VCaP (cell line): ENCODE measurements at regions not wholly inside any gene's neighbourhood (a gene's known extent, or its start where the extent isn't known, plus 50 kb on each side); places are given as distances from the start of the nearest gene placed in this dataset.

Source experiments
- H3K27ac ChIP-seq: fragments of 450-650 bp; 2 replicates; pipeline ENCODE4 v1.5.1; 2017
- CTCF ChIP-seq: fragments of 450-650 bp; conservative IDR thresholded peaks from 2 replicates; pipeline ENCODE4 v1.5.1; 2017; ENCODE audit warnings: mild to moderate bottlenecking, moderate library complexity

- no peak overlapping the region for H3K27ac ChIP-seq
- TF ChIP-seq CTCF = no peak
Observed at GRCh38 chr1:116219651-116220434, 108.6 kb downstream of the MAB21L3 start.

DNA sequence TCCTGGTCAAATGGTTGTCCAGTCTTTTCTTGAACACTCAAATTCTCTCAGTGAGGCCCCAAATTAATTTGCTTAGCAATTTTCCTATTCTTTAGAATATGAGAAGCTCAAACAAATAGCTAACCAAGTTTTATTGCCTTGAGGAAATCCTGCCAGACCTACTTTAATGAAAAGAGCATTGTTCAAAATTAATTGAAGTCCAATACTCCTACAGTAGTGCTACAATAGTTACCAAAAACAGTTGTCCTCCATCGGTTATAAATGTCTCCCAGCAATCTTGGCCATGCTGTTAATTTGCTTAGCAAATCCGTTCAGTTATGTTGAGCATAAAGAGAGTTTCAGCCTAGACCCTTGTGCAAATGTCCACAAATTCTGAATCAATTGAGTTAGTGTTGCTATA lies 112.9 kb downstream of the MAB21L3 start:
- TF ChIP-seq CTCF = no peak
- H3K27ac ChIP-seq = no peak overlapping the region

- no peak overlapping the region for H3K27ac ChIP-seq
- TF ChIP-seq CTCF = no peak
Observed at GRCh38 chr1:116224561-116224960, 113.4 kb downstream of the MAB21L3 start.

DNA sequence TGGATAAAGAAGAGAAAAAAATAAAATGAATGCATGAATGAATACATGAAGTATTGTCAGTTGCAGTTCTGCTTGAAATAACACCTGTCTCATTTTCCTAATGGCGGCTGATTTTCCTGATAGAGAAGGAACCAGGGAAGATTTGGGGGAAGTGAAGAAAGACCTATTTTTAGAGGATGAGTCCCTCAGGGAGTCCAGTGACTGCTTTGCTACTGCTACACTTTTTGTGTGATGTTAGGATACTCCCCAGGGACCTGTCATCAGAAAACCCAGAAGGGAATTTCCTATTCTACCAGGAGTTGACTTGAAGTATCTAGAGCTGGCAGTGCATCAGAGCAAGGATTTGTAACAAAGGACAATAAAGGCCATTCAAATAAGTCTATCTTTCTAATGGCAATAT lies 114.8 kb downstream of the MAB21L3 start:
- TF ChIP-seq CTCF = no peak
- H3K27ac ChIP-seq = no peak overlapping the region

DNA sequence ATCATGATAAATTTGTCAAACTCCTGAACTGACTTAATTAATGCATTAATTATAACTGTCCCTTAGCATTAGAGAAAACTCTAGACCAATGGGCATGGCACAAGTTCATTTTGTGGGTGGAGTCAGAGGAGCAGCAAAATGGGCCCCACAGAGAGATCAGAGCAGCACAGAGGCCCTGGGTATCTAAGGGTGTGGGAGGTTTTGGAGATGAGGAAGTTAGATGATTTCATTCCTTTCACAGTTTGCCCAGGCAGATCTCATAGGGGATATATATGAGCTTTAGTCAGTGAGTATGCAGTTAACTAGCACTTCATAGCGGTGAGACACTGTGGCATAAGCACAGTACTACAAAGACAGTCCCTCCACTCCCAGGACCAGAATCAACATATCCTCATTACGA lies 117.3 kb downstream of the MAB21L3 start:
- no peak overlapping the region for H3K27ac ChIP-seq
- no peak for TF ChIP-seq CTCF

DNA sequence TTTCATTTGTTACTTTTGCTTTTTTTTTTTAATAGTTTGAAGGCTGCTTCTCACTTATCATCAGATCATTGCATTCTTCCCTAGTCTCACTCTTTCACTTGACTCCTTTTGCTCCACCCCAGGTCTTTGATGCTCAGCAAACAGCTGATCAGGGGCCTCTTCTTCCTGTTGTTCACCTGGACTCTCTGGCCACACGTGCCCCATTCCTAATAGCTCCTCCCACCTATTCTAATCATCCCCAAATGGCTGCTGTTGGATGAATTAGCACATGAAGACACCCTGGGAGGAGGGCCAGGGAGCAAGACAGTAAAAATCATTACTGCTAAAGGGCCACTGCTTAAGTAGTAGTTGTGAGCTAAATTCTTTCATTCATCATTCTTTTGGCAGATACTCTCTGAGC lies 119.5 kb downstream of the MAB21L3 start:
- no peak overlapping the region for H3K27ac ChIP-seq
- TF ChIP-seq CTCF = no peak

DNA sequence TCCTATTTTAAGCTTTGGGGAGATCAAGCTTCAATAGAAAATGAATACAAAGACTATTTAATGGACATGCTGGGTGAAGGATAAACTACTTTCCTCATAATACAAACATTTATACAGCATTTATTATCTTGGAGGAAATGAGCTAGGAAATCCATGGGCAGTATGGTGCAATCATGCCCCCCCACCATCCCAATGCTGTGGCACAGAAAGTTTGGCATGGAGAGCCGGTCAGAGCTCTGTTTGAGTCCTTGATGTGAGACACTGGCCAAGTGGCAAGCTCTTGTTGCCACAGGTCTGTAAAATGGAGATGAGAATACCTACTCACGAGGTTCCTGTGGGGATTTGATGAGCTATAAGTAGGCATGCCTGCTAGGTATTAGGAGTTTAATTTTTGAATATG lies 120.6 kb downstream of the MAB21L3 start:
- H3K27ac ChIP-seq = no peak overlapping the region
- no peak for TF ChIP-seq CTCF
